Nucleus accumbens (tissue), 56 donors: ENCODE measurements at regions not wholly inside any gene's neighbourhood (a gene's known extent, or its start where the extent isn't known, plus 50 kb on each side); places are given as distances from the start of the nearest gene placed in this dataset.
A peak's percentile ranks its signal among the peaks of the same experiment; 100 is the strongest.

Source experiments
- DNase-seq, 56 donors: peaks; one replicate each; lab custom pipeline; 2025; lab: John Stamatoyannopoulos, UW

- no peak for DNase-seq
Observed at GRCh38 chr11:45061641-45062040, 84.8 kb upstream of the PRDM11 start.

GRCh38 chr11:45062115-45062514, 84.3 kb upstream of the PRDM11 start:
- no peak for DNase-seq

DNA sequence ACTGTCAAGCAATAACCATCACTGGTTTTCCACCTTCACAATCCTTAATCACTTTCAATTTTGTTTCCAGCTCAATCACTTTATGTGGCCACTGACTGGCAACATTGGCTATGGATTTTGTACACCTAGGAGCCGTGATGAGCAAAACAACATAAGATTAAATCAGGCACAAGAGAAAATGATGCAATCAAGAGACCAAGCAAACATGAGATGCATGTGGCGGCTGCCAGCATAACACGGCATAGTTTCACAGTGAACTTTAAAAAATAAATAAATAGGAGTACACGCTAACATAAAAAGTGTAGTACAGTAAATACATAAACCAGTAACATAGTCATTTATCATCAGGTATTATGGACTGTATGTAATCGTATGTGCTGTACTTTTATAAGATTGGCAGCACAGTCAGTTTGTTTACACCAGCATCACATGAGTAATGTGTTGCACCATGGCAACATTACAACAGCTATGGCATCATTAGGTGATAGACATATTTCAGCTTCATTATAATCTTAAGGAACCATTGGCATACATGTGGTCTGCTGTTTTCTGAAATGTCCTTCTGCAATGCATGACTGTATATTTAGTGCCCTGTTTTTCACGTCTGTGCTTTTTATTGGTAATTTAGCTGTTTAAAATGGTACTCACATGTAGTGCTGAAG, 83.3 kb upstream of the PRDM11 start:
- no peak for DNase-seq

- DNase-seq = no peak
Observed at GRCh38 chr11:45063669-45064068, 82.8 kb upstream of the PRDM11 start.

DNA sequence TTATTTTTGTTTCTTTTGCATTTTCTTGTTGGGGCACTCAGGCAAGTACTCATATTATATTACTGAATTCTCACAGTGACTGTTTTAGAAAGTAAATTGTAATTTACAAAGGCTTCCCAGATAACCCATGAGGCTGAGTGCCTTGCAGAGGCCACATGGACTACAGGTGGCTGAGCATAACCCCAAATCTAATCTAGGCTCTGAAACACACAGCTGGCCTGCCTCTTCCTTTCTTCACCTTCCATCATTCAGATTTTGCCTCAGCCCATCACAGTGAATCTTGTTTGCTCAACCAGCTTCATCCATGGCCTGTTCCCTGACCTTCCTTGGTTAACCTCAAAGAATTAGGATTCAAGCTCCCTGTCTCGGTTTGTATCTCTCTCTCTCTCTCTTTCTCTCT, 78.5 kb upstream of the PRDM11 start:
- no peak for DNase-seq

DNA sequence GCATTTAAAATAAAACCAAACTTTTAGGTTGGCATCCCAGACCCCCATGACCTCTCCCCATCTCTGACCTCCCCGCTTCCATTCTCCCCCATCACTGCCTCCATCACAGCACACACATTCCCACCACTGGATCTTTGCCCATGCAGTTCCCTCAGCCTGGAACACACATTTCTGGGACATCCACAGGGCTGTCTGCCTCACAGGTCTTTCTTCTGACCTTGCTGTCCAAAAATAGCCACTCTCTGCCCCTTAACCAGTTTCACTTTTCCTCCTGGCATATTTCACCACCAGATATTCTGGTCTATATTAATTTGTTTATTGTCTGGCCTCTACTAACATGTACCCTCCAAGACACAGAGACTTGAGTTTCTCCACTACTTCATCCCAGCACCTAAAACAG, 75.2 kb upstream of the PRDM11 start:
- no peak for DNase-seq

DNA sequence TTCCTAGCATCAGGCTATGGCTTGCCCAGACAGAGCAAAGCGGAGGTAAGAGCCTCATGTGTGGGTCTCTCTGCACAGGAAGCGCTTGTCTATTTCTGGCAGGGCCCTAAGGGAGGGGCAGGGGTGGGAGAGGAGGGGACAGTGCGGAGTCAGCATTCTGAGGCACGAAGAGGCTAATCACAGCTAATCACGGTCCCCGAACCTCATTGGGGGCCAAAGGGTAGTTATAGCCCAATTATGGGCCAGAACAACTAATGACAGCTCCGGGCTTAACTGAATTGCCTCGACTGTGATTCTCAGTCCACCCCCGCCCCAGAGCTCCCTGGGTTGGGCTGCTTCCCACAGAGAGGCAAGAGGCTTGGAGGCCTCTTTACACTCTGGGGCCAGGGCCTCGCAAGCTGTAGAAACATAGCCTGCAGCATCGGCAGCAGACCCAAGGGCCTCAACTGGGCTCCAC, 72.7 kb upstream of the PRDM11 start:
- DNase-seq = peak in 3 of 56 donors; percentile 11 to 16 (median 14)

- DNase-seq = no peak
Observed at GRCh38 chr11:45075519-45075918, 70.9 kb upstream of the PRDM11 start.

DNA sequence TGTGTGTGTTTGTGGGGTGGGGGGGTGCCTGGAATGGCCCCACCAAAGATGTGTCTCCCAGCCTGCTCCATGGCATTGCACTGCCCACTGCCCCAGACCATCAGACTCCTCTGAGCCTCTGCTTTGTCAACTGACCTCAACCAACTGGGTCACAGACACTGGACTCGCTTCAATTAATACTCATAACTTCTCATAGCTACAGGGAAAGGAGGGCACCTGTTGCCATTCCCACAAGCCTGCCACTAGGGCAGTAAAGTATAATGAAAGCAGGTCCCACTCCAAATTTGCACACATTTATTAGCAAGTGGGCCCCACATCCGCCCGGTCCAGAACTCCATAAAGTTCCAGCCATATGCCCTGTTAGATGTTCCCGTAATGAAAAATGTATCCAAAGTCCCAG, 70.5 kb upstream of the PRDM11 start:
- DNase-seq = no peak

DNA sequence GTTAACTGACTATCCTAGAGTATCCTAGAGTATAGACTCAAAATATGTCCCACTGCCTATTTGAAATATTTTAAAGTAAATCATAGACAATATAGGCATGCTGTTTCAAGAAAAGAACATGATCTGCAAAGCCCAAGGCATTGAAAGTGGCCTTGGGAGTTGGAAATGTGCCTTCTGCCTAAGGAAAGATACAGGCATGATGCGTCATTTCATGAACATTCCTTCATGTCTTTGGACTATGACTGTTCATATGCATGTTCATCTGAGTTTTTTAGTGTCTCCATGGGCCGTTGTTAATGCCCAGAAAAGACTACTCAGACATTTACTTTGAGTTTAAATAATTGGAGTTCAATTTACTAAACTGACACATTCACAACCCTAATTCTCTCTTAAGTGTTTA, 69.7 kb upstream of the PRDM11 start:
- DNase-seq = no peak

DNA sequence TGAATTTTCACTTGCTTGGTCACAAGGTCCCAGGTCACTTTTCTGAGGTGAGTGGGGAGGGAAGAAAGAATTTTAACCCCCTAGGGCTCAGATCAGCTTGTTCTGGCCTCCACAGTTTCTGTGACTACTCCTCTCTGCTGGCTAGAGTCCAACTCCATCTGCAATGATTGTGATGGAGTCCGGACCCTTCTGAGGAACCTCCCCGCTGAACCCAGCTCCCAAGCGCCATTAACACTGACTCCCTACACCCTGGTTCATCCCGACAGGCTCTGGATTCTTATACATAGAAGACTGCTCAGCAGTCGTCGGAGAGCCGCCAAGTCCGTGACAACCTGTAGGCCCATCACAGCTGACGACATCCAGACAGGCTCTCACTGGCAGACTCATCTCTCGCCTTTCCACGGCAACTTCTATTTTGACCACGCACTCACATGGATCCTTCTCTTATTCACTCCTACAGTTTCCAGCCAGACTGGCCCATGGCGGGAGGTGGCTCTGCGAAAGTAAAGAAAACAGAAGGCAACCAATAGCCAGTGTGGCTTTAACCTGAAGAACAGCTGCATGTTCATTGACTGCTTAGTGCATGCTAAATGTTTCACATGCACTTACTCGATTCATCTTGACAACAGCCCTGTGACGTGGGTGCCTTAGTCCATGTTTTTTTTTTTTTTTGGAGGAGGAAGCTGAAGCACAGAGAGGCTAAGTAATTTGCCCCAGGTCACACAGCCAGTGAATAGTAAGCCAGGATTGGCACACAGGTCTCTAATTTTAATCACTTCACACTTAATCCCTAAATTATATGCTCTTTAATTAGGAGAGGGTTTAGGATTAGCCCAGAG, 68.0 kb upstream of the PRDM11 start:
- DNase-seq = no peak

- peak in 6 of 56 donors; percentile 12 to 43 (median 30) for DNase-seq
Observed at GRCh38 chr11:45079075-45079444, 67.4 kb upstream of the PRDM11 start.

DNA sequence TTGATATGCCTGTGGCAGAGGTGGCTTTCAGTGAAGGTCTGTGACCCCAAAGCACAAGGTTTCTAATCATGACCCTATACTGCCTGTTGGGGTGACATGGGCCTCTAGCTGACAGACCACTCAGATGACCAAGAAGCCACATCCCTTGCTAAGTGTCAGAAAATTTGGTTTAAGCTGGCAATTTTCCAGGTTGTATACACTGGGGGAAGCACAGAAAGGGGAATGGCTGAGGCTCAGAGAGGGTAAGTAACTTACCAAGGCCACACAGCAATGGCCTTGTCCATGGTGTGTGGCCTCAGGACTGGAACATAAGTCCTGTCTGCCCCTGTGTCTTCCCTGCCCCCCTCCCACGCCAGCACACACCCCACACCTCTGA, 66.9 kb upstream of the PRDM11 start:
- no peak for DNase-seq

DNA sequence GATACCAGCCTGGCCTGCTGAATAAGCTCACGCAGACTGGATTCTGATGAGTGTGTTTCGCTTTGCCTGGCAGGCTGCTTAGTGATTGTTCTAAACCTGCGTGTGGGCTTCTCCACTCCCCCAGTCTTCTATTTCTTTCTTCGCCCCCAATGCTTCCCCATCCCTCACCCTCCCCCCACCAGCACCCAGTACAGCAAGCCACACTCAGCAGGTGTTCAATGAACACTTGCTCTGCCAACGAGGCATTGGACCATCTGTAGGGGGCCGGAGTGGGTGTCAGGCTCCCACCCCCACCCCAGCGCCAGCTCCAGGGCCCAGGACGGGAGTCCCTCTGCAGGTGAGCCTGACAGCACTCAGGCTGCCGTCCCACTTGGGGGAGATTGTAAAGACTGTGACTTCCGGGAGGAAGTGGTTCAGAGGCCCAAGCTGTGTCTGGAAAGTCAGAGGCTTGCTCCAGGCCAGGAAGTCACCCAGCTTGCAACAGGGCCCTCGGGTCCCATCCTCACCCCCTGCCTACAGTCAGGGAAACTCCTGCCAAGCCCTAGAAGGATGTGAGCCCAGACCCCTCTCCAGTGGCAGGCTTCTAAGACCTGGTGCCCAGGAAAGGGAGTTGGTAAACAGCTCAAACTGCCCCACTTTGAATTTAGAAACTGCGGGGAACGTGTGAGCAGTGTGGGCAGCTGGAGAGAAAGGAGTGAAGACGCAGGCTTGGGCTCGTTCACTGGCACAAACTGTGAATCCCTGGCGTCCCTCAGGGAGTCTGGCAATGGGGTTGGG, 66.3 kb upstream of the PRDM11 start:
- DNase-seq = peak in 19 of 56 donors; percentile 22 to 68 (median 51)

DNA sequence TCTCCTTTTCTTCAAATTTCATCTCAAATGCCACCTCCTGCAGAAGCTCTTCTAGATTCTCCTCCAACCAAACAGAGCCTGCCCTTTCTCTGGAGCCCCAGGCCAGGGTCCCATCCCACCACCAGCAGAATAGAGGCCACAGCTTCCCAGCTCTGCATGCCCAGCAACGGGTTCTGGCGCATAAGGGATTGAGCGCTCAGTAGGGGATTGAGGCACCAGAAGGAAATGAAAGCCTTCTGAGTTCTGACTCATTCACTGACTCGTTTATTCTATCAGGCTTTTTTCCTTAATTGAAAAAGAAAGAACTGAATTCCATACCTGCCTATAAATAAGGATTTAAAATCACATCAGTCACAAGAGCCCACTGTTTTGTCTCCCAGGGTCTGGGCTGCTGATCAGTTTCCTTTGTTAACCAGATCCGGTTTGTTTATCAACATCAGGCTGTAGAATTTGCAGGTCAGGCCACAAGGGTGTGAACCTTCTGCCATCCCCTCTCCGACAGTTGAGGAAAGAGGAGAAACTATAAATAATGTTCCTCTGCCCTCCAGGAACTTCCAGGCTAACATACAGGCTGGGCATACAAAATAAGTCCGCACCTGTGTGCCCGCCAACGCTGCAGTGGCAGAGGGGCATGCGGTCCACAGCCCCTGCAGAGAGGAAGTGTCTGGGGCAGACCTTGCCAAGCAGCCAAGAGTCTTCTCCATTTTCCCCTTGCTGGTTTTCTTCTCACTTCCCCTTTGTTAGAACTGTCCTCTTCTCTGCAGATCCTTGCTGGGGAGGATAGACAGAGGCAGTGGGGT, 63.5 kb upstream of the PRDM11 start:
- peak in 3 of 56 donors; percentile 8 to 31 (median 24) for DNase-seq

GRCh38 chr11:45083544-45084087, 62.8 kb upstream of the PRDM11 start:
- DNase-seq = peak in 1 of 56 donors; percentile 31

GRCh38 chr11:45085646-45086501, 60.6 kb upstream of the PRDM11 start:
- peak in 3 of 56 donors; percentile 18 to 34 (median 24) for DNase-seq

GRCh38 chr11:45086526-45086925, 59.9 kb upstream of the PRDM11 start:
- no peak for DNase-seq
